ENCODE measurements at regions not wholly inside any gene's neighbourhood (a gene's known extent, or its start where the extent isn't known, plus 50 kb on each side); places are given as distances from the start of the nearest gene placed in this dataset.
"Not testable (repeated sequence)": the region's sequence is repeated elsewhere in the genome, so short reads cannot be mapped to it uniquely, and the experiment has no call there.

DNA sequence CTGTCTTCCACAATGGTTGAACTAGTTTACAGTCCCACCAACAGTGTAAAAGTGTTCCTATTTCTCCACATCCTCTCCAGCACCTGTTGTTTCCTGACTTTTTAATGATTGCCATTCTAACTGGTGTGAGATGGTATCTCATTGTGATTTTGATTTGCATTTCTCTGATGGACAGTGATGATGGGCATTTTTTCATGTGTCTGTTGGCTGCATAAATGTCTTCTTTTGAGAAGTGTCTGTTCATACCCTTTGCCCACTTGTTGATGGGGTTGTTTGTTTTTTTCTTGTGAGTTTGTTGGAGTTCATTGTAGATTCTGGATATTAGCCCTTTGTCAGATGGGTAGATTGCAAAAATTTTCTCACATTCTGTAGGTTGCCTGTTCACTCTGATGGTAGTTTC lies 153.1 kb downstream of the ALX1 start:
- not testable (repeated sequence) for TF ChIP-seq SMARCA5 (IDR thresholded peaks at IDR 0.05); CBX2 (IDR thresholded peaks at IDR 0.05; ENCODE audit: insufficient read depth, low read length, poor library complexity, severe bottlenecking); NRF1 (conservative IDR thresholded peaks at IDR 0.05 in 1 of 2, IDR thresholded peaks at IDR 0.05 in 1 of 2); POLR2A (conservative IDR thresholded peaks at IDR 0.05); CBX8 (IDR thresholded peaks at IDR 0.05; ENCODE audit: borderline replicate concordance, extremely low read depth, low read depth, low read length, poor library complexity, severe bottlenecking); ESRRA (IDR thresholded peaks at IDR 0.05; ENCODE audit: borderline replicate concordance, low read depth); ZNF12 (CRISPR knock-in tag; IDR thresholded peaks at IDR 0.05); ZZZ3 (IDR thresholded peaks at IDR 0.05); EGR1 (conservative IDR thresholded peaks at IDR 0.05); GABPA (tag; conservative IDR thresholded peaks at IDR 0.05; ENCODE audit: low read depth)
- TF ChIP-seq, protein P1, sequence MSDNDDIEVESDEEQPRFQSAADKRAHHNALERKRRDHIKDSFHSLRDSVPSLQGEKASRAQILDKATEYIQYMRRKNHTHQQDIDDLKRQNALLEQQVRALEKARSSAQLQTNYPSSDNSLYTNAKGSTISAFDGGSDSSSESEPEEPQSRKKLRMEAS (CRISPR knock-in tag; IDR thresholded peaks at IDR 0.05) = not testable (repeated sequence)

Data from K562 (cell line).